ENCODE measurements at regions not wholly inside any gene's neighbourhood (a gene's known extent, or its start where the extent isn't known, plus 50 kb on each side); places are given as distances from the start of the nearest gene placed in this dataset.
"Not testable (repeated sequence)": the region's sequence is repeated elsewhere in the genome, so short reads cannot be mapped to it uniquely, and the experiment has no call there.

- POLR2A ChIA-PET, result no interaction called here
- Mint-ChIP-seq H3K9me3 (peaks cover 1% of the 10 kb centered on the region), H3K27ac (no peak overlapping the region), H3K4me1 (no peaks in the 10 kb centered on the region), H3K4me3 (no peak overlapping the region), H3K36me3 (no peaks in the 10 kb centered on the region), H3K27me3 (no peaks in the 10 kb centered on the region)
- no peak for DNase-seq
- no peak for ATAC-seq (ENCODE audit: low read depth)
Measured at GRCh38 chr11:90700789-90701439, 478.1 kb upstream of the CHORDC1 start.

GRCh38 chr11:90699791-90700400 lies 477.0 kb upstream of the CHORDC1 start:
- POLR2A ChIA-PET, result no interaction called here
- H3K27me3 Mint-ChIP-seq, result no peaks in the 10 kb centered on the region
- no peak for DNase-seq

GRCh38 chr11:90698238-90698637 lies 475.4 kb upstream of the CHORDC1 start:
- DNase-seq, result no peak
- H3K9me3 Mint-ChIP-seq, result peaks cover 7% of the 10 kb centered on the region
- H3K27me3 Mint-ChIP-seq, result no peaks in the 10 kb centered on the region
- H3K36me3 Mint-ChIP-seq, result no peaks in the 10 kb centered on the region
- no peaks in the 10 kb centered on the region for H3K4me1 Mint-ChIP-seq
- H3K27ac Mint-ChIP-seq, result no peak overlapping the region
- POLR2A ChIA-PET, result no interaction called here
- no peak for ATAC-seq (ENCODE audit: low read depth)
- no peak overlapping the region for H3K4me3 Mint-ChIP-seq

More at GRCh38 chr11:90699791-90700400, 477.0 kb upstream of the CHORDC1 start:
- no peak for ATAC-seq (ENCODE audit: low read depth)
- no peaks in the 10 kb centered on the region for H3K4me1 Mint-ChIP-seq
- H3K36me3 Mint-ChIP-seq, result no peaks in the 10 kb centered on the region
- H3K27ac Mint-ChIP-seq, result no peak overlapping the region
- peaks cover 4% of the 10 kb centered on the region for H3K9me3 Mint-ChIP-seq
- no peak overlapping the region for H3K4me3 Mint-ChIP-seq

GRCh38 chr11:90675496-90675895 lies 452.6 kb upstream of the CHORDC1 start:
- ATAC-seq (ENCODE audit: low read depth); DNase-seq; H3K9me3 Mint-ChIP-seq; H3K27me3 Mint-ChIP-seq; H3K4me1 Mint-ChIP-seq; POLR2A ChIA-PET; H3K36me3 Mint-ChIP-seq; H3K4me3 Mint-ChIP-seq; H3K27ac Mint-ChIP-seq: not testable (repeated sequence)

GRCh38 chr11:90669094-90669493 lies 446.2 kb upstream of the CHORDC1 start:
- H3K4me1 Mint-ChIP-seq, result no peaks in the 10 kb centered on the region
- ATAC-seq (ENCODE audit: low read depth) (no peak), DNase-seq (no peak)
- H3K9me3 Mint-ChIP-seq, result no peaks in the 10 kb centered on the region
- H3K27me3 Mint-ChIP-seq, result no peaks in the 10 kb centered on the region
- no peak overlapping the region for H3K27ac Mint-ChIP-seq
- no peaks in the 10 kb centered on the region for H3K36me3 Mint-ChIP-seq
- no peak overlapping the region for H3K4me3 Mint-ChIP-seq
- POLR2A ChIA-PET, result no interaction called here

- H3K27ac Mint-ChIP-seq, result no peak overlapping the region
- no peaks in the 10 kb centered on the region for H3K36me3 Mint-ChIP-seq
- H3K4me1 Mint-ChIP-seq, result no peaks in the 10 kb centered on the region
- no peaks in the 10 kb centered on the region for H3K9me3 Mint-ChIP-seq
- ATAC-seq (ENCODE audit: low read depth) (no peak), DNase-seq (no peak)
- H3K4me3 Mint-ChIP-seq, result no peak overlapping the region
- POLR2A ChIA-PET, result no interaction called here
- no peaks in the 10 kb centered on the region for H3K27me3 Mint-ChIP-seq
Measured at GRCh38 chr11:90668502-90668901, 445.7 kb upstream of the CHORDC1 start.

- Mint-ChIP-seq H3K36me3 (no peaks in the 10 kb centered on the region), H3K4me3 (no peak overlapping the region), H3K4me1 (no peaks in the 10 kb centered on the region), H3K9me3 (peaks cover 1% of the 10 kb centered on the region), H3K27ac (no peak overlapping the region), H3K27me3 (no peaks in the 10 kb centered on the region)
- POLR2A ChIA-PET, result no interaction called here
- DNase-seq (no peak), ATAC-seq (ENCODE audit: low read depth) (no peak)
Measured at GRCh38 chr11:90661233-90661632, 438.4 kb upstream of the CHORDC1 start.

GRCh38 chr11:90656171-90656570 lies 433.3 kb upstream of the CHORDC1 start:
- peaks cover 5% of the 10 kb centered on the region for H3K9me3 Mint-ChIP-seq
- no peak overlapping the region for H3K27ac Mint-ChIP-seq
- POLR2A ChIA-PET, result no interaction called here
- H3K27me3 Mint-ChIP-seq, result no peaks in the 10 kb centered on the region
- H3K4me1 Mint-ChIP-seq, result no peaks in the 10 kb centered on the region
- no peak for ATAC-seq (ENCODE audit: low read depth)
- H3K4me3 Mint-ChIP-seq, result no peak overlapping the region
- DNase-seq, result no peak
- H3K36me3 Mint-ChIP-seq, result no peaks in the 10 kb centered on the region

GRCh38 chr11:90650153-90650552 lies 427.3 kb upstream of the CHORDC1 start:
- Mint-ChIP-seq H3K27me3 (no peaks in the 10 kb centered on the region), H3K27ac (no peak overlapping the region), H3K36me3 (no peaks in the 10 kb centered on the region), H3K4me1 (no peaks in the 10 kb centered on the region), H3K9me3 (peaks cover 3% of the 10 kb centered on the region), H3K4me3 (no peak overlapping the region)
- ATAC-seq (ENCODE audit: low read depth) (no peak), DNase-seq (no peak)
- POLR2A ChIA-PET, result no interaction called here

- ATAC-seq (ENCODE audit: low read depth) (no peak), DNase-seq (no peak)
- no peaks in the 10 kb centered on the region for H3K27me3 Mint-ChIP-seq
- no peak overlapping the region for H3K27ac Mint-ChIP-seq
- H3K4me1 Mint-ChIP-seq, result no peaks in the 10 kb centered on the region
- POLR2A ChIA-PET, result no interaction called here
- H3K9me3 Mint-ChIP-seq, result no peaks in the 10 kb centered on the region
- no peaks in the 10 kb centered on the region for H3K36me3 Mint-ChIP-seq
- no peak overlapping the region for H3K4me3 Mint-ChIP-seq
Measured at GRCh38 chr11:90646706-90647105, 423.9 kb upstream of the CHORDC1 start.

- ATAC-seq (ENCODE audit: low read depth), result no peak
- Mint-ChIP-seq H3K9me3 (no peaks in the 10 kb centered on the region), H3K4me3 (no peak overlapping the region), H3K36me3 (no peaks in the 10 kb centered on the region), H3K27ac (no peak overlapping the region), H3K27me3 (no peaks in the 10 kb centered on the region), H3K4me1 (no peaks in the 10 kb centered on the region)
- POLR2A ChIA-PET, result no interaction called here
- DNase-seq, result no peak
Measured at GRCh38 chr11:90646266-90646665, 423.4 kb upstream of the CHORDC1 start.

- Mint-ChIP-seq H3K27ac (no peak overlapping the region), H3K36me3 (no peaks in the 10 kb centered on the region), H3K4me1 (no peaks in the 10 kb centered on the region), H3K27me3 (no peaks in the 10 kb centered on the region), H3K9me3 (no peaks in the 10 kb centered on the region), H3K4me3 (no peak overlapping the region)
- POLR2A ChIA-PET, result no interaction called here
- ATAC-seq (ENCODE audit: low read depth), result no peak
- DNase-seq, result no peak
Measured at GRCh38 chr11:90639461-90639993, 416.7 kb upstream of the CHORDC1 start.

GRCh38 chr11:90635886-90636285 lies 413.0 kb upstream of the CHORDC1 start:
- no peaks in the 10 kb centered on the region for H3K27me3 Mint-ChIP-seq
- POLR2A ChIA-PET, result no interaction called here
- no peaks in the 10 kb centered on the region for H3K9me3 Mint-ChIP-seq
- H3K4me3 Mint-ChIP-seq, result no peak overlapping the region
- ATAC-seq (ENCODE audit: low read depth), result no peak
- no peaks in the 10 kb centered on the region for H3K4me1 Mint-ChIP-seq
- H3K27ac Mint-ChIP-seq, result no peak overlapping the region
- H3K36me3 Mint-ChIP-seq, result no peaks in the 10 kb centered on the region
- no peak for DNase-seq

- Mint-ChIP-seq H3K27ac (no peak overlapping the region), H3K36me3 (no peaks in the 10 kb centered on the region), H3K27me3 (no peaks in the 10 kb centered on the region), H3K4me3 (no peak overlapping the region), H3K9me3 (no peaks in the 10 kb centered on the region), H3K4me1 (no peaks in the 10 kb centered on the region)
- DNase-seq, result no peak
- ATAC-seq (ENCODE audit: low read depth), result no peak
- POLR2A ChIA-PET, result no interaction called here
Measured at GRCh38 chr11:90635151-90635550, 412.3 kb upstream of the CHORDC1 start.

Measured in activated naive CD8-positive, alpha-beta T cell treated with anti-CD3 and anti-CD28 coated beads, Interleukin-2, amount 10 ng/mL, durations not matched to agents 7 days and 5 days (primary cell).